ENCODE measurements at regions not wholly inside any gene's neighbourhood (a gene's known extent, or its start where the extent isn't known, plus 50 kb on each side); places are given as distances from the start of the nearest gene placed in this dataset.

- no peak for DNase-seq (ENCODE audit: extremely low spot score, unreplicated experiment)
- peaks cover 8% of the 10 kb centered on the region for H3K27me3 Mint-ChIP-seq
- no peaks in the 10 kb centered on the region for H3K9me3 Mint-ChIP-seq
- H3K4me1 Mint-ChIP-seq (ENCODE audit: unreplicated experiment), result peaks cover 7% of the 10 kb centered on the region
- H3K4me3 Mint-ChIP-seq, result no peak overlapping the region
- no peak for TF ChIP-seq CTCF (conservative IDR thresholded peaks at IDR 0.05)
- H3K27ac Mint-ChIP-seq, result no peak overlapping the region
- H3K36me3 Mint-ChIP-seq, result no peaks in the 10 kb centered on the region
Measured at GRCh38 chr14:71228711-71229110, 321.5 kb downstream of the PCNX1 start.

GRCh38 chr14:71229875-71230274 lies 322.6 kb downstream of the PCNX1 start:
- no peak for TF ChIP-seq CTCF (conservative IDR thresholded peaks at IDR 0.05)
- DNase-seq (ENCODE audit: extremely low spot score, unreplicated experiment), result no peak
- peaks cover 15% of the 10 kb centered on the region for H3K4me1 Mint-ChIP-seq (ENCODE audit: unreplicated experiment)
- no peak overlapping the region for H3K27ac Mint-ChIP-seq
- H3K4me3 Mint-ChIP-seq, result no peak overlapping the region
- H3K9me3 Mint-ChIP-seq, result no peaks in the 10 kb centered on the region
- no peaks in the 10 kb centered on the region for H3K36me3 Mint-ChIP-seq
- H3K27me3 Mint-ChIP-seq, result peaks cover 8% of the 10 kb centered on the region

GRCh38 chr14:71230897-71231296 lies 323.6 kb downstream of the PCNX1 start:
- DNase-seq (ENCODE audit: extremely low spot score, unreplicated experiment), result no peak
- Mint-ChIP-seq H3K27me3 (peaks cover 8% of the 10 kb centered on the region), H3K27ac (no peak overlapping the region), H3K9me3 (no peaks in the 10 kb centered on the region), H3K36me3 (no peaks in the 10 kb centered on the region), H3K4me1 (ENCODE audit: unreplicated experiment) (peaks cover 18% of the 10 kb centered on the region), H3K4me3 (no peak overlapping the region)
- TF ChIP-seq CTCF (conservative IDR thresholded peaks at IDR 0.05), result no peak

GRCh38 chr14:71231521-71232393 lies 324.5 kb downstream of the PCNX1 start:
- H3K4me3 Mint-ChIP-seq, result no peak overlapping the region
- no peak overlapping the region for H3K27ac Mint-ChIP-seq
- H3K9me3 Mint-ChIP-seq, result no peaks in the 10 kb centered on the region
- H3K36me3 Mint-ChIP-seq, result no peaks in the 10 kb centered on the region
- DNase-seq (ENCODE audit: extremely low spot score, unreplicated experiment), result no peak
- H3K4me1 Mint-ChIP-seq (ENCODE audit: unreplicated experiment), result peaks cover 18% of the 10 kb centered on the region
- peaks cover 8% of the 10 kb centered on the region for H3K27me3 Mint-ChIP-seq
- TF ChIP-seq CTCF (conservative IDR thresholded peaks at IDR 0.05), result no peak

- DNase-seq (ENCODE audit: extremely low spot score, unreplicated experiment), result no peak
- H3K9me3 Mint-ChIP-seq, result no peaks in the 10 kb centered on the region
- no peak overlapping the region for H3K4me3 Mint-ChIP-seq
- H3K36me3 Mint-ChIP-seq, result no peaks in the 10 kb centered on the region
- peaks cover 8% of the 10 kb centered on the region for H3K27me3 Mint-ChIP-seq
- H3K27ac Mint-ChIP-seq, result no peak overlapping the region
- no peak for TF ChIP-seq CTCF (conservative IDR thresholded peaks at IDR 0.05)
- peaks cover 18% of the 10 kb centered on the region for H3K4me1 Mint-ChIP-seq (ENCODE audit: unreplicated experiment)
Measured at GRCh38 chr14:71232506-71232905, 325.2 kb downstream of the PCNX1 start.

Measured in type B pancreatic cell (in vitro differentiated cells).